Activated CD4-positive, alpha-beta T cell treated with anti-CD3 and anti-CD28 coated beads for 1 hour (primary cell): ENCODE measurements at regions not wholly inside any gene's neighbourhood (a gene's known extent, or its start where the extent isn't known, plus 50 kb on each side); places are given as distances from the start of the nearest gene placed in this dataset.
"Not testable (repeated sequence)": the region's sequence is repeated elsewhere in the genome, so short reads cannot be mapped to it uniquely, and the experiment has no call there.

ENCODE experiments used
- DNase-seq: peaks from one replicate; pipeline ENCODE4 v3.0.0-alpha.2; 2020

- DNase-seq, result no peak
Observed at GRCh38 chr13:99693852-99694611, 192.8 kb downstream of the TM9SF2 start.

- no peak for DNase-seq
Observed at GRCh38 chr13:99693351-99693750, 192.1 kb downstream of the TM9SF2 start.

GRCh38 chr13:99692854-99693253 is 191.6 kb downstream of the TM9SF2 start:
- no peak for DNase-seq

- DNase-seq, result no peak
Observed at GRCh38 chr13:99691552-99691951, 190.3 kb downstream of the TM9SF2 start.

- no peak for DNase-seq
Observed at GRCh38 chr13:99690426-99691174, 189.3 kb downstream of the TM9SF2 start.

- DNase-seq, result no peak
Observed at GRCh38 chr13:99689955-99690354, 188.7 kb downstream of the TM9SF2 start.

- no peak for DNase-seq
Observed at GRCh38 chr13:99688776-99689175, 187.5 kb downstream of the TM9SF2 start.

- no peak for DNase-seq
Observed at GRCh38 chr13:99687723-99688397, 186.6 kb downstream of the TM9SF2 start.

- DNase-seq, result no peak
Observed at GRCh38 chr13:99686944-99687411, 185.7 kb downstream of the TM9SF2 start.

- DNase-seq, result no peak
Observed at GRCh38 chr13:99686157-99686572, 184.9 kb downstream of the TM9SF2 start.

- DNase-seq, result no peak
Observed at GRCh38 chr13:99681695-99682094, 180.4 kb downstream of the TM9SF2 start.

GRCh38 chr13:99677116-99677951 is 176.1 kb downstream of the TM9SF2 start:
- DNase-seq, result no peak

GRCh38 chr13:99671746-99672145 is 170.5 kb downstream of the TM9SF2 start:
- no peak for DNase-seq

- not testable (repeated sequence) for DNase-seq
Observed at GRCh38 chr13:99669096-99669495, 167.8 kb downstream of the TM9SF2 start.

- DNase-seq, result no peak
Observed at GRCh38 chr13:99666146-99666805, 165.0 kb downstream of the TM9SF2 start.

GRCh38 chr13:99665711-99666110 is 164.4 kb downstream of the TM9SF2 start:
- DNase-seq, result no peak

GRCh38 chr13:99663908-99664307 is 162.6 kb downstream of the TM9SF2 start:
- no peak for DNase-seq

GRCh38 chr13:99663185-99663825 is 162.0 kb downstream of the TM9SF2 start:
- DNase-seq, result no peak

- no peak for DNase-seq
Observed at GRCh38 chr13:99662678-99663077, 161.4 kb downstream of the TM9SF2 start.

- DNase-seq, result no peak
Observed at GRCh38 chr13:99661791-99662190, 160.5 kb downstream of the TM9SF2 start.

- no peak for DNase-seq
Observed at GRCh38 chr13:99659866-99660554, 158.7 kb downstream of the TM9SF2 start.
